HG02852 (cell line): ENCODE measurements at regions not wholly inside any gene's neighbourhood (a gene's known extent, or its start where the extent isn't known, plus 50 kb on each side); places are given as distances from the start of the nearest gene placed in this dataset.
"Not testable (repeated sequence)": the region's sequence is repeated elsewhere in the genome, so short reads cannot be mapped to it uniquely, and the experiment has no call there.

Experiments
- ATAC-seq: cut with Tn5 transposase; IDR thresholded peaks from one replicate; pipeline ENCODE4 v1.9.1; 2021; ENCODE audit warnings: mild to moderate bottlenecking, moderate library complexity; ENCODE audit not compliant: unreplicated experiment

GRCh38 chr2:219724628-219725027, 97.2 kb downstream of the SLC4A3 start:
- no peak for ATAC-seq

GRCh38 chr2:219726916-219727315, 99.5 kb downstream of the SLC4A3 start:
- no peak for ATAC-seq

GRCh38 chr2:219727771-219728429, 100.5 kb downstream of the SLC4A3 start:
- no peak for ATAC-seq

- no peak for ATAC-seq
These were observed 101.6 kb downstream of the SLC4A3 start for GRCh38 chr2:219728991-219729487.

DNA sequence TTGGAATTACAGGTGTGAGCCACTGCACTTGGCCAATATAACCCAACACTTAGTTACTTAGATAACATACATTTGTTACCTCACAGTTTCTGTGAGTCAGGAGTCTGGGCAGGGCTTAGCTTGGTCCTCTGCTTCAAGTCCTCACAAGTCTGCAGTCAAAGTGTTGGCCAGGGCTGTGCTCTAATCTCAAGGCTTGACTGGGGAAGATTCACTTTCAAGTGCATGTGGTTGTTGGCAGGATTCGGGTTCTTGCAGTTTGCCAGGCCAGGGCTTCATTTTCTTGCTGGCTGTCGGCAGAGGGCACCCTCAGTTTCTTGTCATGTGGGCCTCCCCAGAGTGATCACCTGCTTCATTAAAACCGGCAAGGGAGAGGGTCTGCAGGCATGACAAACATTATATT, 103.7 kb downstream of the SLC4A3 start:
- no peak for ATAC-seq

DNA sequence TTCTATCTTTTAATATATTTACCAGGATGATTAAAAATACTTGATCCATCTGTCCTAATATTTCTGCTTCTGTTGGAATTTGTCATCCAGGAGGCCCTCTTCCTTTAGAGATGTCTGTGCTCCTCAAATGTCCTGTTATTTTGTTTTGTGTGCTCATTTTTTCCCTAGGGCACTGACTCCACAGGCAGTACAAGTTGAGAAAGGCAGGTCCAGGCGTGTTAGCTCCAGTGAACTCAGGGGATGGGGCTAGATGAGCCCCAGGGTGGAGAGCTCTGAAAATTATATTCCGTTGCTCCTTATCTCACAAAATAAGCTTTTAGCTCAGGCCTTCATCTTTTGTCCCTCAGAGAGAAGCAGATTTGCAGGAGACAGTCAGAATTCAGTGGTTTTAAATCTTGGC, 105.7 kb downstream of the SLC4A3 start:
- no peak for ATAC-seq

GRCh38 chr2:219733746-219734145, 106.3 kb downstream of the SLC4A3 start:
- ATAC-seq: no peak

GRCh38 chr2:219736209-219736608, 108.8 kb downstream of the SLC4A3 start:
- no peak for ATAC-seq

- ATAC-seq: no peak
These were observed 109.9 kb downstream of the SLC4A3 start for GRCh38 chr2:219737270-219737691.

DNA sequence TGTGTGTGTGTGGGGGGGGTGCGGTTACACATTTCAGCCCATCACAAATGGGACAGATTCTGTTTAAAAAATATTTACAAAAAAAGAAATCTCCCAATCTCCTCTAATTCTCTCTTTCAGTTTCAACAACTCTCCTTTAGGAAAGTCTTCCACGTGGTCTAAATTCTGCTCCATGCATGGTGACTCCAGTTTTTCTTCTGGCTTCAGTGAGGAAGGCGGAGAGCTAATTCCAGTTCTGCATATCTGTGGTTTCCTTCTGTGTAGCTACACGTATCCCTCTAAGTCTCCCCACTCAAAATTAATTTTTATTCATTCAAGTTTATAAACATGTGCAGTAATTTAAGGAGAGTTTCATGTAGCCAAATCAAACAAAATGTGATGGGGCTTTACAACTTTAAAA, 111.6 kb downstream of the SLC4A3 start:
- no peak for ATAC-seq

DNA sequence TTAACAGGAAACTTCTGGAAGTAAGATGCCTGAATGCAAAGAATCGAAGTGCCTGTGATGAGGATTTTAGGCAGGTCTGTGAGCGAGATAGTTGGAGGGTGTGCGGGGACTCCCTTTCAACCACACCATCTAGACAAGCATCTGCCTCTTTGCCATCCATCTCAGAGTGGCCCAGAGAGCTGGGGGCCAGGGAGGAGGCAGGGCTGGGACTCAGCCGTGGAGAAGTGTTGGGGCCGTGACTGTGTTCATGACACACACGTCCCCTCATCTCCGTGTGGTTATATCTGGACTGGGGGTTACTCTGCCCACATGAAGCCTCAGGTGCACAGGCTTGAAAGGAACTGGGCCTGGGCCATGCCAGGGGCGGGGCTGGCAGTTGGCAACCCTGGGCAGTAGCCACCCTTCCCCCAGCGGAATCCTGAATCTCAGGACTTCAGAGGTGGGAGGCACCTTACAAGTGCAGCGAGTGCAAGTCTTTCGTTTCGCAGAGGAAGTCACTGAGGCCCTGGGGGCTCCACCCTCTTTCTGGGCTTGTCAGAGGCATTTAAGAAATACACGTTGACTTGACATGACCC, 112.5 kb downstream of the SLC4A3 start:
- ATAC-seq: no peak

DNA sequence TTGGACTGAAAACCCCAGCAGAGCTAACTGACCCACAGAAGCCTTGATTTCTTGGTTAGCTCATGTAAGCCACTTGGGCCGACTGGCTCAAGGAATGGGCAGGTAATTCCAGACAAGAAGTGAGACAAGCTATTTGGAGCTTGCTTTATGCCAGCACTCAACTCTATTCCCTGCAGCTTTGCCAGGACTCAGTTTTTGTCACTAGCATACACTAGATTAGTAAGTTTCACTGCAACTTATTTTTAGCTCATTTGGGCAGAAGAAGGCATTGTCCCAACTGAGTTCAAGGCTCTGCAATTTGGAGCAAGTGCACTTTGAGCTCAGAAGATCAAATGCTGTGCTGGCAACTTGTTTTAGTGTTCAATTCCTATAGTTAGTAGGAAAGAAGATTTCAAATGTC, 116.1 kb downstream of the SLC4A3 start:
- ATAC-seq: no peak

DNA sequence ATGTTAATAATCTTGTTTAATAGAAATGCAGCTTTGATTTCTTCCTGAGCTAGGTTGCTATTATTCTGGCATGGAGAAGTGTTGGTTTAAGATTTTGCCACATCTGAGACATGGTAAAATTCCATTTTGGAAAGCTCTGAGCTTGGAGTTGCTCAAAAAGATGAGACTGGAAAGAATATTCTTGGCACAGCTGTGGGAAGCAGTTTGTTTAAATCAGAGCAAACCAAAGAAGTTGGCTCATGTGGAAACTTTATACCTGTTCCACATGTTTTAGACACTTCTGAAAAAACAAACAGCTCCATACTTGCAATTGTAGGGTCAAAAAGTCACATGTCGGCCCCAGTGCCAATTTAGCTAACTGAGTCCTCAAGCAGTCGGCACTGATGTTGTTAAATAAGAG, 116.6 kb downstream of the SLC4A3 start:
- no peak for ATAC-seq

GRCh38 chr2:219744600-219744999, 117.2 kb downstream of the SLC4A3 start:
- ATAC-seq: no peak

- ATAC-seq: no peak
These were observed 120.2 kb downstream of the SLC4A3 start for GRCh38 chr2:219747637-219748036.

DNA sequence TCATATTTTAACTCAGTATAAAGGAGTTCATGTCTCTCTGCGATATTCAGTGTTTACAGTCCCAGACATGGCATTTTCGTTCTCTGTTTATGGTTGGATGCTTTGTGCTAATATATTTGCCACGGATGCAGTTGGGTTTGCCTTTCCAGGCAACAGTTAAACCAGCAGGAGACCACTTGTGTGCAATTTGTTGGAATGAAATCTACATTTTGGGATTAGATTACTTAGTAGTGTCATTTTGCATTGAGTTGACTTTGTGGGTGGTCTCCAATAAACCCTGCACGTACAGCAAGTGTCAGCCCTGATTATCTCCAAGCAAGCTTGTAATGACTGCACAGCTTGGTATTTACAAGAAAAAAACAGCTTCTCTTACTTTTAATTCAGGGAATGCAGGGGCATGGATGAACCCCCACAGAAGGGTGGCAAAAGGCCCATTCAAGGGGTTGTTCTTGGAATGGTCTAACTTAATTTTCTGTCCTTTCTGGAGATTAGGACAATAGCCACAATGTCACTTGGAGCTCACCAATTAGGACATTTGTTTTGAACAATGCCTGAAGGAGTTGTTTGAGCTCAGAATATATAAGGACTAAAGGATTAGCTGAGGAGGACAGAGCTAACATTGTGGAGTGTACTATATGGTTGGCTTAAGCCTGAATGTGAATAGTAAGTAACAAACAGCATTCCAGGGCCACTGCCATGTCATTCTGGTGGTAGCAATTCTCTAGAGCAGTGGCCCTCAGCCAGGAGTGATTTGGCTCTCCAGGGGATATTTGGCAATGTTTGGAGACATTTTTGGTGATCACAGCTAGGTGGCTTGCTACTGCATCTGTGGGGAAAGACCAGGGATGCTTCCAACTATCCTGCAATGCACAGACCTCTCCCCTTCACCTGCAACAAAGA, 121.5 kb downstream of the SLC4A3 start:
- no peak for ATAC-seq

DNA sequence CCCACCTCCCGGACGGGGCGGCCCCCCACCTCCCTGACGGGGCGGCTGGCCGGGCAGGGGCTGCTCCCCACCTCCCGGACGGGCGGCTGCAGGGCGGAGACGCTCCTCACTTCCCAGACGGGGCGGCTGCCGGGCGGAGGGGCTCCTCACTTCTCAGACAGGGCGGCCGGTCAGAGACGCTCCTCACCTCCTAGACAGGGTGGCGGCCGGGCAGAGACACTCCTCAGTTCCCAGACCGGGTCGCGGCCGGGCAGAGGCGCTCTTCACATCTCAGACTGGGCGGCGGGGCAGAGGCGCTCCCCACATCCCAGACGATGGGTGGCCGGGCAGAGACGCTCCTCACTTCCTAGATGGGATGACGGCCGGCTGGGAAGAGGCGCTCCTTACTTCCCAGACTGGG, 123.7 kb downstream of the SLC4A3 start:
- not testable (repeated sequence) for ATAC-seq

DNA sequence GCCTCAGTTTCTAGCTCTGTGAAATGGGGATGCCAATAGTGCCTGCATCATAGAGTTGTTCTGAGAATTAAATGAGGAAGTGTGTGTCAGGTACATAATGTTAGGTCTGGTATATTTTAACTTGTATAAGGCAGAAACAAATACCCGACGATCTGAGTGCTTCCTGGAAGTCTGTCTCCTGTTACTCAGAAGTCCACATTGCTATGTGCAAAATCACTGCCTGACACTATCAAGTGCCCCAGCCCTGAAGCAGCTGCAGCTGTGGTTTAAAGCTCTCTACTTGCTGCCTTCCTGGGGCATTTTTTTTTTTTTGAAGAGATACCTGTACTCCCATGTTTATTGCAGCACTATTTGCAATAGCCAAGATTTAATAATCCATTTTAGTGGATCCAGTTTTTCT, 125.3 kb downstream of the SLC4A3 start:
- no peak for ATAC-seq

GRCh38 chr2:219758907-219759680, 131.7 kb downstream of the SLC4A3 start:
- no peak for ATAC-seq

GRCh38 chr2:219759801-219760200, 132.4 kb downstream of the SLC4A3 start:
- no peak for ATAC-seq
